ENCODE measurements at regions not wholly inside any gene's neighbourhood (a gene's known extent, or its start where the extent isn't known, plus 50 kb on each side); places are given as distances from the start of the nearest gene placed in this dataset.
A peak's percentile ranks its signal among the peaks of the same experiment; 100 is the strongest.

GRCh38 chr5:147095740-147096139, 139.1 kb upstream of the STK32A start:
- Histone ChIP-seq H2BK5ac (ENCODE audit: low read length) (no peak overlapping the region), H3K79me1 (ENCODE audit: low read depth, low read length) (no peaks in the 10 kb centered on the region), H4K91ac (ENCODE audit: low read depth, low read length, poor library complexity) (no peak overlapping the region), H2BK15ac (ENCODE audit: low read length) (no peak overlapping the region), H2AK5ac (ENCODE audit: low read depth, low read length) (no peak overlapping the region), H2BK12ac (ENCODE audit: low read length) (no peak overlapping the region), H4K8ac (ENCODE audit: low read depth, low read length) (no peak overlapping the region), H2AFZ (ENCODE audit: low read length) (no peak overlapping the region), H3K23ac (ENCODE audit: low read depth, low read length, poor library complexity) (no peak overlapping the region), H3K4me1 (ENCODE audit: control insufficient read depth in 2 of 2, insufficient read depth in 1 of 2, low read depth in 1 of 2, low read length in 2 of 2) (peaks cover 0 to 6% of the 10 kb centered on the region in 2 donors), H2BK120ac (ENCODE audit: low read depth, low read length) (no peak overlapping the region), H3K4me2 (ENCODE audit: insufficient read depth, low read length, poor library complexity, severe bottlenecking) (no peak overlapping the region), H3K18ac (ENCODE audit: low read length) (no peak overlapping the region), H3K27ac (replicated peaks; ENCODE audit: low read length) (no peak overlapping the region), H3K9me3 (replicated peaks in 1 of 2; ENCODE audit: control insufficient read depth in 2 of 2, insufficient read depth in 1 of 2, low read depth in 1 of 2, low read length in 2 of 2) (no peaks in the 10 kb centered on the region), H3K36me3 (replicated peaks in 1 of 2; ENCODE audit: control insufficient read depth in 2 of 2, insufficient read depth in 2 of 2, low read length in 2 of 2) (no peaks in the 10 kb centered on the region), H3K14ac (ENCODE audit: low read length) (no peak overlapping the region), H3K9ac (ENCODE audit: low read depth, low read length, poor library complexity) (no peak overlapping the region), H3K4me3 (ENCODE audit: low read length in 2 of 2) (no peak overlapping the region), H3K4ac (ENCODE audit: low read length) (no peak overlapping the region), H3K27me3 (ENCODE audit: control insufficient read depth in 3 of 3, insufficient read depth in 3 of 3, low read depth in 1 of 3, low read length in 3 of 3) (peaks cover 0 to 3% (median 0%) of the 10 kb centered on the region in 3 experiments)
- DNase-seq (ENCODE audit: low spot score): no peak
- no CpG with 5 or more reads among the region's 2 CpGs for WGBS, 2 donors (ENCODE audit: extremely low coverage in 2 of 2, insufficient read length in 2 of 2, insufficient replicate concordance in 1 of 2)

- no peak overlapping the region for H3K4ac ChIP-seq (ENCODE audit: low read length)
- WGBS, 2 donors (ENCODE audit: extremely low coverage in 2 of 2, insufficient read length in 2 of 2, insufficient replicate concordance in 1 of 2): no CpG with 5 or more reads among the region's 5 CpGs
- H2BK12ac ChIP-seq (ENCODE audit: low read length): no peak overlapping the region
- H2AFZ ChIP-seq (ENCODE audit: low read length): peak overlapping the region; percentile 77
- H3K27ac ChIP-seq (replicated peaks; ENCODE audit: low read length): no peak overlapping the region
- no peak overlapping the region for H3K4me3 ChIP-seq (ENCODE audit: low read length in 2 of 2)
- no peaks in the 10 kb centered on the region for H3K36me3 ChIP-seq (replicated peaks in 1 of 2; ENCODE audit: control insufficient read depth in 2 of 2, insufficient read depth in 2 of 2, low read length in 2 of 2)
- no peak overlapping the region for H2BK15ac ChIP-seq (ENCODE audit: low read length)
- H2BK5ac ChIP-seq (ENCODE audit: low read length): no peak overlapping the region
- no peak overlapping the region for H2AK5ac ChIP-seq (ENCODE audit: low read depth, low read length)
- no peak overlapping the region for H2BK120ac ChIP-seq (ENCODE audit: low read depth, low read length)
- no peak overlapping the region for H3K18ac ChIP-seq (ENCODE audit: low read length)
- peak; percentile 47 for DNase-seq (ENCODE audit: low spot score)
- H3K9ac ChIP-seq (ENCODE audit: low read depth, low read length, poor library complexity): no peak overlapping the region
- peaks cover 0 to 6% of the 10 kb centered on the region in 2 donors for H3K4me1 ChIP-seq (ENCODE audit: control insufficient read depth in 2 of 2, insufficient read depth in 1 of 2, low read depth in 1 of 2, low read length in 2 of 2)
- no peak overlapping the region for H3K23ac ChIP-seq (ENCODE audit: low read depth, low read length, poor library complexity)
- no peak overlapping the region for H3K4me2 ChIP-seq (ENCODE audit: insufficient read depth, low read length, poor library complexity, severe bottlenecking)
- no peak overlapping the region for H4K91ac ChIP-seq (ENCODE audit: low read depth, low read length, poor library complexity)
- H4K8ac ChIP-seq (ENCODE audit: low read depth, low read length): no peak overlapping the region
- no peaks in the 10 kb centered on the region for H3K79me1 ChIP-seq (ENCODE audit: low read depth, low read length)
- H3K27me3 ChIP-seq (ENCODE audit: control insufficient read depth in 3 of 3, insufficient read depth in 3 of 3, low read depth in 1 of 3, low read length in 3 of 3): peaks cover 0 to 5% (median 0%) of the 10 kb centered on the region in 3 experiments
- H3K14ac ChIP-seq (ENCODE audit: low read length): no peak overlapping the region
- no peaks in the 10 kb centered on the region for H3K9me3 ChIP-seq (replicated peaks in 1 of 2; ENCODE audit: control insufficient read depth in 2 of 2, insufficient read depth in 1 of 2, low read depth in 1 of 2, low read length in 2 of 2)
These were observed 136.5 kb upstream of the STK32A start for GRCh38 chr5:147098233-147098790.

GRCh38 chr5:147101659-147102369, 133.0 kb upstream of the STK32A start:
- Histone ChIP-seq H3K4me3 (ENCODE audit: low read length in 2 of 2) (no peak overlapping the region), H4K91ac (ENCODE audit: low read depth, low read length, poor library complexity) (no peak overlapping the region), H3K14ac (ENCODE audit: low read length) (no peak overlapping the region), H3K79me1 (ENCODE audit: low read depth, low read length) (no peaks in the 10 kb centered on the region), H2BK15ac (ENCODE audit: low read length) (no peak overlapping the region), H3K23ac (ENCODE audit: low read depth, low read length, poor library complexity) (no peak overlapping the region), H2AFZ (ENCODE audit: low read length) (no peak overlapping the region), H2BK120ac (ENCODE audit: low read depth, low read length) (no peak overlapping the region), H3K9me3 (replicated peaks in 1 of 2; ENCODE audit: control insufficient read depth in 2 of 2, insufficient read depth in 1 of 2, low read depth in 1 of 2, low read length in 2 of 2) (no peaks in the 10 kb centered on the region), H3K27me3 (ENCODE audit: control insufficient read depth in 3 of 3, insufficient read depth in 3 of 3, low read depth in 1 of 3, low read length in 3 of 3) (peaks cover 0 to 5% (median 0%) of the 10 kb centered on the region in 3 experiments), H3K9ac (ENCODE audit: low read depth, low read length, poor library complexity) (no peak overlapping the region), H3K4ac (ENCODE audit: low read length) (no peak overlapping the region), H3K27ac (replicated peaks; ENCODE audit: low read length) (no peak overlapping the region), H2BK12ac (ENCODE audit: low read length) (no peak overlapping the region), H2BK5ac (ENCODE audit: low read length) (no peak overlapping the region), H4K8ac (ENCODE audit: low read depth, low read length) (no peak overlapping the region), H3K4me2 (ENCODE audit: insufficient read depth, low read length, poor library complexity, severe bottlenecking) (no peak overlapping the region), H3K4me1 (ENCODE audit: control insufficient read depth in 2 of 2, insufficient read depth in 1 of 2, low read depth in 1 of 2, low read length in 2 of 2) (peaks cover 0 to 6% of the 10 kb centered on the region in 2 donors), H3K36me3 (replicated peaks in 1 of 2; ENCODE audit: control insufficient read depth in 2 of 2, insufficient read depth in 2 of 2, low read length in 2 of 2) (no peaks in the 10 kb centered on the region), H3K18ac (ENCODE audit: low read length) (no peak overlapping the region), H2AK5ac (ENCODE audit: low read depth, low read length) (no peak overlapping the region)
- no peak for DNase-seq (ENCODE audit: low spot score)
- WGBS, 2 donors (ENCODE audit: extremely low coverage in 2 of 2, insufficient read length in 2 of 2, insufficient replicate concordance in 1 of 2): no CpG with 5 or more reads among the region's 6 CpGs

GRCh38 chr5:147112899-147113298, 121.9 kb upstream of the STK32A start:
- Histone ChIP-seq H3K4me1 (ENCODE audit: control insufficient read depth in 2 of 2, insufficient read depth in 1 of 2, low read depth in 1 of 2, low read length in 2 of 2) (no peaks in the 10 kb centered on the region), H3K23ac (ENCODE audit: low read depth, low read length, poor library complexity) (no peak overlapping the region), H2BK12ac (ENCODE audit: low read length) (no peak overlapping the region), H3K9ac (ENCODE audit: low read depth, low read length, poor library complexity) (no peak overlapping the region), H2AFZ (ENCODE audit: low read length) (no peak overlapping the region), H3K14ac (ENCODE audit: low read length) (no peak overlapping the region), H4K8ac (ENCODE audit: low read depth, low read length) (no peak overlapping the region), H4K91ac (ENCODE audit: low read depth, low read length, poor library complexity) (no peak overlapping the region), H2AK5ac (ENCODE audit: low read depth, low read length) (no peak overlapping the region), H2BK120ac (ENCODE audit: low read depth, low read length) (no peak overlapping the region), H2BK15ac (ENCODE audit: low read length) (no peak overlapping the region), H3K4me3 (ENCODE audit: low read length in 2 of 2) (no peak overlapping the region), H3K9me3 (replicated peaks in 1 of 2; ENCODE audit: control insufficient read depth in 2 of 2, insufficient read depth in 1 of 2, low read depth in 1 of 2, low read length in 2 of 2) (no peaks in the 10 kb centered on the region), H3K4me2 (ENCODE audit: insufficient read depth, low read length, poor library complexity, severe bottlenecking) (no peak overlapping the region), H3K36me3 (replicated peaks in 1 of 2; ENCODE audit: control insufficient read depth in 2 of 2, insufficient read depth in 2 of 2, low read length in 2 of 2) (no peaks in the 10 kb centered on the region), H3K79me1 (ENCODE audit: low read depth, low read length) (no peaks in the 10 kb centered on the region), H3K27me3 (ENCODE audit: control insufficient read depth in 3 of 3, insufficient read depth in 3 of 3, low read depth in 1 of 3, low read length in 3 of 3) (no peaks in the 10 kb centered on the region), H3K4ac (ENCODE audit: low read length) (no peak overlapping the region), H3K27ac (replicated peaks; ENCODE audit: low read length) (no peak overlapping the region), H2BK5ac (ENCODE audit: low read length) (no peak overlapping the region), H3K18ac (ENCODE audit: low read length) (no peak overlapping the region)
- DNase-seq (ENCODE audit: low spot score): no peak
- WGBS, 2 donors (ENCODE audit: extremely low coverage in 2 of 2, insufficient read length in 2 of 2, insufficient replicate concordance in 1 of 2): no CpG with 5 or more reads among the region's 1 CpG

Measured in neuronal stem cell (in vitro differentiated cells).